HG02623 (cell line): ENCODE measurements at regions not wholly inside any gene's neighbourhood (a gene's known extent, or its start where the extent isn't known, plus 50 kb on each side); places are given as distances from the start of the nearest gene placed in this dataset.

Experiments
- ATAC-seq: cut with Tn5 transposase; IDR thresholded peaks from one replicate; pipeline ENCODE4 v1.9.1; 2021; ENCODE audit warnings: moderate library complexity; ENCODE audit not compliant: unreplicated experiment

DNA sequence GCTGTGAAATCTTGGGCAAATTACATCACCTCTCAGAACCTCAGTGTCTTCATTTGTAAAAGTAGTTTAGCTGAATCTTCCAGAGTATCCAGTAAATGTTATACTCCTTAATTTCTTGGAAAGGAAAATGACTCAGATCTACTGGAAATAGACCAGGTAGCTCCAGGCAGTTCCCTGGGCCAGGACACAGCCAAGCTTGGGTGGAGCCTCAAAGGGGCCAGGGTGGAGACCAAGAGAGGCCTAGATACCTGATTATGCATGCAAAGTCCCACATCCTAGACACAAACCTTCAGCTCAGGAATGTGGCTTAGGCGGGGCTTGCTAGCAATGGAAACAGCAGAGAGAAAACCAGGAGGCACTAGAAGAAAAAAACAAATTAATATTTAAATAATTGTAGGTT lies 272.8 kb downstream of the MAFB start:
- no peak for ATAC-seq

DNA sequence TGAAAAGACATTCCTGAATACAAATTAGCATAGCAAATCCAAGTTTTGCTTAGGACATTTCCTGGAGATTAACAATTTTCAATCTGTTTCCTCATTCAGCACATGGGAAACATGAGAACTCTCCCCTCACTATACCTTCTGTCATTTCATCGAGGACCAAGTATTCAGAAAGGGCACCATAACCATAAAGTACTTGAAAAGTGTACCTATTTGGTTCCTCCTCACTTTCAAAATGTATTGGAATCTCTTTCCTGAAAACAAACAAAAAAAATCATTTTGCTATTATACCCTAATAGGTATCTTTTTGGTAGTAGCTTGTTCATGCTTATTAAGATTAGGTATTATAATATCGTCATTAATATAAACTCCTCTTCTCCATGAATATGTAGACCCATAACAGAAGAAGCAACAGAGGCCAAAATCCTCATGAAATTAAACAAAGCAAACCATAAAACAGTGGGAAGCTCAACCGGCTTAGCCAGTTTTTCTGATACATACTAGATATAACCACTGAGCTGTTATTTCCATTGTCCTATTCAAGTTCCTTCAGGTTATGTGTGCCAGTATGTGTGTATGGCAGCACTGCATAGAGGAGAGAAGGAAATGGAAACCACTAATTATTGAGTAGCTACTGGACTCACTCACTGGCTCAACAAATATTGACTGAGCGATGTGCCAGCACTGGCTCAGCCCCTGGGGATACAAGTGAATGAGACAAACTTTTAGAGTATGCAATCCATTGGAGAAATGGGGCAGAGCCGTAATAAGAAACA lies 274.0 kb downstream of the MAFB start:
- no peak for ATAC-seq

DNA sequence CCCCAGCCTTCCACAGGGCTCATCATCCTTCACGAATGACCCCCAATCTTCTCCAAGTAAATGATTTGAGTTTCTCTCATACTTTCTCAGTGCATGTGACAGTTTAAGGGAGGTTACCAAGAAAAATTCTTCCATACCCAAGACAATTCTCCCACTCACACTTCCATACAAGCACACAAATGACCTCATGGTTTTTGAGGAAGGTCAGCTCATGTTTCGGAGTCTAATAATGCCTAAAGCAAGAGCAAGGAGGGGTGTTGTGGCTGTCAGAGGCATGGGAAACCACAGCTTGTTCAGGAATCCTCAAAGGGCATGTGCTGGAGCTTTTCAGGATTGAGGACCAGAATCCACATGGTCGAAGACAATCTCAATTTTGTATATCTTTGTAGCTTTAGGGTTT lies 279.0 kb downstream of the MAFB start:
- no peak for ATAC-seq

DNA sequence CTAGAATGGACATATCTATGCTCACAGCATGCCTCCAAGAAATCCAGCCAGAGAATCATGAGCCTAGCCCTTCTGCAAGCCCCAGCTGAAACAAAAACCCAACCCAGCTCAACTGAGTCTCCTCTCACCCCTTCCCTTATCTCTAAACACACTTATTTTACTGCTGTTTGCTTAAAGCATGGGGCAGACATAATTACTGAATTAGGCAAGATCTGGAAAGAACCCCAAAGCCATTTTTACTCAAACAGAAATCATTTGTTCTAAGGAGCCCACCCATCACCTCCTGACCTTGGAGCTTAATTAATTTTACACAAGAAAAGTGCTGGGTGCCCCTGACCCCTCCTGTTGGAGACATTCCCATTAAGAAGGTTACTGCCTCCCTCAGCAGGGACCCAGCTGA lies 291.6 kb downstream of the MAFB start:
- no peak for ATAC-seq

DNA sequence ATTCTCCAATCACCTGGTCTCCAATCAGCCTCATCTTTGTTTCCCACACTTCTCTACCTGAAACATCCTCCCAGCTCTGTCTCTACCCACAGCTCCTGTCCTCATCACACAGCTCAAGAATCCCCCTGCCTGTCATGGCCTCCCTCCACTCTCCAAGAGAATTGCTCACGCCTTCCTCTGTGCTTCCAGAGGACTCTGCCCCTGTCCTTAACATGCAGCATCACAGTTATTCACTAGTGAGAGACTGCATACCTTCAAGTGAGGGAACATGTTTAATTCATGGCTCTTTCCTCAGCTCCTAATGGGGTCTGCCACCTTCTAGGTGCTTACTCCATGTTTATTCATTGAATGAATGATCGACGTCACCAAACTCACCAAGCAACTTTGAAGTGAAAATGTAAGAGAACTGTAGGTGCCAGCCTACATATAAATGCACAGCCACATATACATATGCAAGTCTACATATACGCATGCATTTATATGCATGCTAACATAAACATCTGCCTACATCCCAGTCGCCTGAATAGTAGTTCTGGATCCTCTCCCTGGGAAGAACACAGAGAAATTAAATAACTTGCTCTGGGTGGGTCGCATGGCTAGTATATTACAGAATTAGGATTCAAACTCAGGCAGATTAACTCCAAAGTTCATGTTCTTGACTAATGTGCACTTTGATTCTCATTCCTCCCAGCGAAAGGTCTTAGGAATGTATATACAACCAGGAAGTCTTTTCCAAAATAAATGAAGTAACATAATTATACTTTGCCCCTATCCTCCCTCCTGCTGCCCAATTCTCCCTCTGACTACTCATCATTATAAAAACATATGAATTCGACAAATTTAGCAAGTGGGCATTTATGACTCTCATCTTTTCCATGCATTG lies 295.6 kb downstream of the MAFB start:
- no peak for ATAC-seq

DNA sequence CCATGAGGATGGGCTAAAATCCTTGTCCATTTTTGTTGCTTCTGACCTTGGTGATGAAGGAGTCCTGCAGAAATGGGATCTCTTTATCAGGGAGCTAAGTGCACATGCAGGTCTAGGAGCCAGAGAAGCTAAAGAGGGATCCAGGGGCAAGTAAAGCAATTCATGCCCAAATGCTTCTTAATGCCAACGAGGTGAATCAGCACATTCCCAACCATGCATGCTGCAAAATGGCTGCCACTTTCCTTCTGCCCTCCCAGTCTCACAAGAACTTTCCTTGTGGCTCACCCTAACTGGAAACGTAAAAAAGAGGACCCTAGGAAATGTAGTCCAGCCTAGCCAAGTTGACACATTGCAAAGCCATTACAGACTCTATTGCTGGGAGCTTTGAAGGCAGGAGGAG lies 298.4 kb downstream of the MAFB start:
- no peak for ATAC-seq

DNA sequence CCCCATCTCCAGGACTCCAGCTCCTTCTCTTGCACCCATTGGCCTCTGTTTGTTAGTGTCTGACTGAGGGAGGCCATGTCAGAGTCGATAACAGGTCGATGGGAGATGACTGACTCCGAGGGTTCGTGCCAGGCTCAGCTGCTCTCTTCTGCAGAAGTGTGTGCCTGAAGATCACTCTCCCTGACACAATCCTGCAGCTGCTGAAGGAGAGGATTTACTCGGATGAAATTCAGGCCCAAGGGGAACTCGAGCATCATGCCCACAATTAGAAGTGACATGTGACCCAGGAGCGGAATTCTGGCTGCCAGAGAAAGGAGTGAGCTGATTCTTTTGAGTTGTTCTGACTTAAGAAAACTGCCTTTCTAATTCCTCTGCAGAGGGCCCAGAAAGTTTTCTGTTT lies 318.2 kb downstream of the MAFB start:
- no peak for ATAC-seq

DNA sequence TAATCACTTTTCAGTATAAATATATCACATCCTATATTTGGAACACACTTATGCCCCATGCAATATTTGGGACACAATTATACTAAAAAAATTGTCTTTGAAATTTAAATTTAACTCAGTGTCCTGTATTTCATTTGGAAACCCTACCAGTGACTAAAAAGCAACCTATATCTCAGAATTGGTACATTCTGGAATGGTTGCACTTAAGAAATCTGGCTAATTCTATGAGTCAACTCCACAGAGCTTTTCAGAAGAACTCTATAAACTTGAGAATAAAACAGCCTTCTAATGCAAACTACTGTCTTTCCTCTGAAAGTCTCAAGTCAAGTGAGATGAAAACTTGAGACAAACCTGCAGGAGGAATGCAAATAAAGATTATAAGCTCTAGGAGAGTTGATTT lies 320.2 kb downstream of the MAFB start:
- no peak for ATAC-seq

DNA sequence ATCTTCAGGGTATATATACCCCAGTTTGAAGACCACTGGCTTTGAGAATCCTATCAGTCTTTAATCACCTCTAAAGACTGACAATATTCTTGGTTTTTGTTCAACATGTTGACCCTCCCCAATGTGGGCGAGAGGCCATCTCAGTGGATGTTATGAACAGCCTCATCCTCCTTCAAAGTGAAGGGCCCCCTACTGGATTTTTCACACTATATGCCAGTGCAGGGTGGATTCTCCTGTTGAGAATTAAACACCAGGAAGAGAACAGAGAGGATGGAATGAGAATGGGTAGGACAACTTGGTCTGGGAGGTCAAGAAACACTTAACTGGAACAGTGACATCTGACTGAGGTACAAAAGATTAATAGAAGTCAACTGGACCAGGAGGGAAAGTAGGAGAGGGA lies 327.1 kb downstream of the MAFB start:
- no peak for ATAC-seq

DNA sequence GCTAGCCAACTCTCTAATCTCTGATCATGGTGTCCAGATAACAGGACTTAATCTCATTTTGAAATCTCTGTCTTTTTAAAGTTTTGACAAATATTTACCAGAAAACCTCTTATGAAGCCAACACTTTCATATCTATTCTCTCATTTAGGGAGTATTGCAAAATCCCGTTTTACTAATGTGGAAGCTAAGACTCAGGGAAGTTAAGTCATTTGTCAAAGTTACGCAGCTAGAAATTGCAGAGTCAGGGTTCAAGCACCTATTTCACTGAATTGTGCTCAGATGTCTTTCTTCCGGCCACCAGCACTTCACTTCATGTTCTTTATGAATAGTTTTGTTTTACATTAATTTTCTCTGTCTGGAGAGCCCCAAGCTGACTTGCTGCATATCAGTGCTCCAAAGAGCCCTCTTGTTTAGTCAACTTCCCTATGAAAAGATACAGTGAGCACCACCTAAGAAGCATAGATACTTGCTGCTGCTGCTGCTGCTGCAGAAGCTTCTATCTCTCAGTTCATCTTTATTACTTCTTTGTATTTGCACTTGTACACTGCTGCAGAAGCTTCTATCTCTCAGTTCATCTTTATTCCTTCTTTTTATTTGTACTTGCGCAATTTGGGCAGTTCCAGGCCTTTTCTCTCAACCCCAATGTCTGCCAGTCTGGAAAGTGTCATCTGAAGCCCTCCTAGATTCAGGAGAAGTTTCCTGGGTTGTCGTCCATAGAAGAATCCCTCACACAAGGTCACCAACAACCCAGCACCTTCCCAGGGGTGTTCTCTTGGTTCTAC lies 329.7 kb downstream of the MAFB start:
- no peak for ATAC-seq

DNA sequence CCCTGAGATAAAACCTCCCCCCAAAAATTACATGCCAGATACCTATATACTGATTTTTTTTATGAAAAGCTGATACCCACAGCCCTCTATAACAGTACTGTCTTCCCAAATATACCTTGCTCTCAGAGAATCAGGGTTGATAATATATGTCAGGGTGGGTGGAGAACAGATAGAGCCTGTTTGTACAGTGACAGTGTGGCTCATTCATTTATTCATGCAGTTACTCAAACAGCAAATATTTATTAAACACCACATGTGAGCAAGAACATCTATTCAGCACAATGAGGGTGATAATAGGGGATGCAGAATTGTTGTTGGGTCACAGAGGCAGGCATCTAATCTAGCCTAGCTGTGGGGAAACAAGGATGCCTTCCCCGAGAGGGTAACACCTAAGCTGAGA lies 334.2 kb downstream of the MAFB start:
- no peak for ATAC-seq

DNA sequence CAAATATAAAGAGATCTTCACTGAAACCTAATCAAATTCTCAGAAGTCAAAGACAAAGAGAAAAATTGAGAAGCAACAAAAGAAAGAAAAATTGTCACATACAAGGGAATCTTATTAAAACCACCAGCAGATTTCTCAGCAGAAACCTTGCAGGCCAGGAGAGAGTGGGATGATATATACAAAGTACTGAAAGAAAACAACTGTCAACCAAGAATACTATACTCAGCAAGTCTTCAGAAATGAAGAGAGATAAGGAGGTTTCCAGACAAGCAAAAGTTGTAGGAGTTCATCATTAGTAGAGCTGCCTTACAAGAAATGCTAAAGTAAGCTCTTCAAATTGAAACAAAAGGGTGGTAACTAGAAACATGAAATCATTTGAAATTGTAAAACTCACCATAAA lies 345.6 kb downstream of the MAFB start:
- no peak for ATAC-seq

DNA sequence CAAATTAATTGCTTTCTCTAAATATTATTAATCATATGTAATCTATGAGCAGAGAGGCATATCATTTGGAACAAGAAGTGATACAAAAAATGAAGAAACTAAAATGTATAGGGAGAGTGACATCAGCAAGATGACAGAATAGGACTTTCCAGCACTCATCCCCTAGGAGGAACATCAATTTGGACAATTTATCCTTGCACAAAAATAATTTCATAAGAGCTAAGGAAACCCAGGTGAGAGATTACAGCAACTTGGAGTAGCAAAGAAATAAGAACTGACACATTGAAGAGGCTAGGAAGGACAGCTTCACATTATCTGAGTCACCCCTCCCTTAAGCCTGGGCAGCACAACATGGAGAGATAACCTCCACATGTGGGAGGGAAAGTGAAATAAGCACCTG lies 347.5 kb downstream of the MAFB start:
- no peak for ATAC-seq

DNA sequence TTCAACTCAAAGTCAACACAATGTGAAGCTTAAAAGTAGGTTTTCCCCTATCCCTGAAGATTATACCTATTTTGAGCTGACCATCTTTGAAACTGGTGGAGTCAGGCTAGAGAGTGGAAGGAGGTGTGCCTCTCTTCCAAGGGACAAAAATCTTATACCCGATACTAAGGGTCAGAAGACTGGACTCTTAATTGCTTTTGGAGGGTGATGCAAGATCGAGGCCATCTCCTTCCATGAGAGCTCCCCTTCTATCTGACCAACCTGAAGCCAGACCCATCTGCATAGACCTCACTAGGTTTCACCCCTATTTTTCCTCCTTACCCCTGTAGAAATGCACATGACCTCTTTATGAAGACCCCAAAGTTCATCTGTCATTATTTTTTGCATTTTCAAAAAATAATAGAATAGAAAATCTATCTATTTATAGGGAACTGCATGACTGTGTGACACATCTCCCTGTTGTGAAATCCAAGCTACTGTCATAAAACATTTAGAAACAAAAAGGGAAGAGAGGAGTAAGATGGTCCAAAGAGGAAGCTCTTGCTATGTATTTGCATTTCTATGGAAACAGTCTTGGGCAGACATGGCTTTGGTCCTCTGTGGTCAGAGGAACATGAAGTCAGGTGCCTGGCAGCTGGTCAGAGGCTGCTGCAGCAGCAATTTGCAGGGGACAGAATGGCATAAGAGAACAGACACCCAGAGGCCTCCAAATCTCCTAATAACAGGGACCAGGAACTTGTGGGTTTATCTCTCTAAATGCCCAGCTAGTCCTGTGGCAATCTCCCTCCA lies 349.2 kb downstream of the MAFB start:
- no peak for ATAC-seq

DNA sequence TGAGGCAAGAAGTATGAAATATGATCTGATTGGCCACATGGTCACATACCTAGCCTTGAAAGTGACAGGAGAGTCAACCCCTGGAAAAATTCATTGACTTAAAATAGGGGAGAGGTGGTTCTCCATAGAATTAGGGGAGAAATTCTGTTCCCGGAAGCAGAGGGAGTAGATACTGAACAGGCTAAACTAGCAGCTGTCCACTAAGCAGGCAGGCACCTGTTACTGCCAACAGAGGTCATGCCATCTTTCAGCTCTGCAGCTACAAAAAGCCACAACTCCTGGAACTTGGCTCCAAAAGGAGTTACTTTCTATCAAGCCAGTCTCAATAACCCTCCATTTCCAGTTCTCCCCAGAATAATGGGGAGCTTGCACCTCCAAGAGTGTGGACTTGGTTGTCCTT lies 352.5 kb downstream of the MAFB start:
- ATAC-seq: no peak

DNA sequence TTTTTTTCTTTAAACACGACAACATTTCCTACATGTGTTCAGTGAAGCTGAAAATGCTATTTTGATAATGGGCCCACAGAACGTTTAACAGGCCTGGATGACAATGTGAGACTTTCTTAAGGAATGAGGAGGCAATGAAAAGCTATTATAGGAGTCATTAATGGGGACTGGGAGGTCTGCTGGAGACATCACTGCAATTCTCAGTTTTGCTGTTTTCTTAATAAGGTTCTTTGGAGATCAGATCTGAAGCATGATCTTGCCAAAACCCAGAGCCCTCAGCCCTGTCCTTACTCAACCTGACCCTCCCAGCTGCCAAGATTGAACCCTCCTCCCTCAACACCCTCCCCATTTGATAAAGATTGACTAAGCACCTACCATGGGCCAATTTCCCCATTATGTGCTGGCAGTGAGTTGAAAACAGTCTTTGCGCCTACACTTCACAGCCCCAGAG lies 353.1 kb downstream of the MAFB start:
- ATAC-seq: no peak

DNA sequence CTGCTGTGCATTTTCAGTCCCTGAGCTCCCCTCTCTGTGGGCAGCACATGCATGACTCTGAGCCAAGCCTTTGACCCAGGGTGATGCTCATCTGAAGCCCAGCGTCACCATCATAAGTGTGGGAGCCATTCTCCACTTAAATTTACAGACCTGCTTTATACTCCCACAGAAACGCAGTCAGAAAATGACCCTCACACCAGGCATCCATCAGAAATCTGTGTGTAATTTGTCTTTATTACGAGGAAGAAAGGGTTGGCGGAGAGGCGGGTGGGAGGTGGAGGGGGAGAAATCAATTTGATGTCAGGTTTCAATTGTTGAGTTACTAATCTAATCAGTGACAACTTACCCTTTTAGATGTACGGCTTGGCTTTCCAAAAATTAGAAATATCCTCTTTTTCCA lies 353.6 kb downstream of the MAFB start:
- no peak for ATAC-seq

DNA sequence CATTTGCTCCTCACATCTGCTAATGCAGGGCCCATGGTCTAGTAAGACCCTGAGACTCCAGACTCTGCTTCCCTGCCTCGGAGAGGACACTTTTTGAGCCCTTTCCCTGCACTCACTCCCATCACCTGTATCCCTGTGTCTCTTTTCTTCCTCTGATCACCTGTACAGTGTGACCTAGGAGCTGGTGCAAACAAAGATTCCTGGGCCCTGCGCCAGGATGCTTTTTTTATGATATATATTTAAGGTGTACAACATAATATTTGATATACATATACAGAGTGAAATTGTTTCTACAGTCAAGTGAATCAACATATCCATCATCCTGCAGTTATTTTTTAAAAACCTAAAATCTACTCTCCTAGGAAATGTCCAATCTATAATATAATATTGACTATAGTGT lies 355.4 kb downstream of the MAFB start:
- no peak for ATAC-seq

DNA sequence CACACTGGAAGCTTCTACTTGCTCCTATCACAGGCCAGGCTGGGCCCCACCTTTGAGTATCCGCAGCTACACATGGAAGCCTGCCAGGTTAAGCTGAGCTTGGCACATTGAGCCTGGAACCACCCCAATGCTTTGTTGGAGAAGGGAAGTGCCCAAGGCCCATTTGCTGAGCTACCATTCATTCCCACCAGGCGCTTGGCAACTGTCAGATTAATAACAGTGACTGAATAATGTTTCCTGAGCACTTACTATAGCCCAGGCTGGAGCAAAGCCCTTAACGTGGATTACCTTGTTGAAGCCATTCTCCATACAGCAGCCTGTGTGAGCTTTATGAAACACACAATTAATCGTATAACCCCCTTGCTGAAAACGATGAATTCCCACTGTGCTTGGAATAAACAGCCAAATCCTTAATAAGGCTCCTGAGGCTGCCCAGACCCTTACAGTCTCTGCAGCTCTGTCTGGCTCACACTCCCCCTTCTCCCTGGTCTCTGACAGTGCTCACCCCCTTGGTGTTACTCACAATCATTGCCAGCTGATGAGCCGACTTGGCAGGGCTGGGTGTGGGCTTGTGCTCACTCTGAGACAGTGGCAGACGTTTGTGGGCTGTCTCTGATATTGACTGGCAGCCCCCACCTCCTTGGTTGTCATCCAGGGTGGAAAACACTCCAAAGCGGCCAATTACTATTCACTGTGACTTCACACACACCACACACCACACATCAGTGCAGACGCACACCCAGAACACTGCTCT lies 357.1 kb downstream of the MAFB start:
- no peak for ATAC-seq

DNA sequence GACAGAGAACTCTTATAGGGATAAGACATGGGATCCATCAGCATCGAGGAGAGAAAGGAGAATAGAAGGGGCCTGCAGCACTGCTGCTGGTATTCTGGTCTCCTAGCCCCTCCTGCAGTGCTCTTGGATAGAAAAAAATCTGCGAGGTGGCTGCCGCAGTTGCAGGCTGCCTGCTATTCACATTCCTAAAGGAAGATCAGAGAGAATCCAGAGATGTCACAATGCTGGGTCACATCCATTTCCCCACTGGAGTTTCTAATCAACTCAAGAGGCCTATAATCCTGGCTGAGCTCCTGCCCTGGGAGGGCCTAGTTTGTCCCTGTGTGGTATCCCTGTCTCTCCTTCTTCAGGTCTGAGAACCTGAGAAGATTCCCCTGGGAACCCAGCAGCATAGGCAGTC lies 357.8 kb downstream of the MAFB start:
- ATAC-seq: no peak
